ENCODE measurements at regions not wholly inside any gene's neighbourhood (a gene's known extent, or its start where the extent isn't known, plus 50 kb on each side); places are given as distances from the start of the nearest gene placed in this dataset.
"Not testable (repeated sequence)": the region's sequence is repeated elsewhere in the genome, so short reads cannot be mapped to it uniquely, and the experiment has no call there.

GRCh38 chr5:96483878-96484277 is 50.8 kb upstream of the PCSK1 start:
- intact Hi-C loops (cut with DNase I): no loop called here
- H3K4me3 ChIP-seq: no peak overlapping the region
- H3K36me3 ChIP-seq: no peaks in the 10 kb centered on the region
- WGBS, 2 donors: 53 to 62% methylated on average over 2 of the region's 2 CpGs
- H3K27ac ChIP-seq: no peak overlapping the region
- no peak for TF ChIP-seq POLR2AphosphoS5 (IDR thresholded peaks at IDR 0.05)
- TF ChIP-seq CTCF (IDR thresholded peaks at IDR 0.05): no peak
- TF ChIP-seq EP300 (IDR thresholded peaks at IDR 0.05): no peak
- no peak for TF ChIP-seq POLR2A (IDR thresholded peaks at IDR 0.05)
- H3K4me1 ChIP-seq: no peaks in the 10 kb centered on the region
- H3K27me3 ChIP-seq: no peaks in the 10 kb centered on the region
- DNase-seq: no peak
- H3K9me3 ChIP-seq: no peaks in the 10 kb centered on the region

GRCh38 chr5:96487859-96488258 is 54.8 kb upstream of the PCSK1 start:
- Histone ChIP-seq H3K36me3 (no peaks in the 10 kb centered on the region), H3K9me3 (no peaks in the 10 kb centered on the region), H3K4me1 (no peaks in the 10 kb centered on the region), H3K4me3 (no peak overlapping the region), H3K27ac (no peak overlapping the region), H3K27me3 (no peaks in the 10 kb centered on the region)
- 83 to 85% methylated on average over 1 of the region's 1 CpG for WGBS, 2 donors
- intact Hi-C loops (cut with DNase I): no loop called here
- DNase-seq: no peak
- TF ChIP-seq POLR2A (IDR thresholded peaks at IDR 0.05) (no peak), POLR2AphosphoS5 (IDR thresholded peaks at IDR 0.05) (no peak), CTCF (IDR thresholded peaks at IDR 0.05) (no peak), EP300 (IDR thresholded peaks at IDR 0.05) (no peak)

- H3K27ac ChIP-seq: no peak overlapping the region
- H3K36me3 ChIP-seq: no peaks in the 10 kb centered on the region
- DNase-seq: no peak
- no peak overlapping the region for H3K4me3 ChIP-seq
- intact Hi-C loops (cut with DNase I): no loop called here
- WGBS, 2 donors: 33 to 59% methylated on average over 2 of the region's 2 CpGs
- TF ChIP-seq POLR2A (IDR thresholded peaks at IDR 0.05) (no peak), EP300 (IDR thresholded peaks at IDR 0.05) (no peak), CTCF (IDR thresholded peaks at IDR 0.05) (no peak), POLR2AphosphoS5 (IDR thresholded peaks at IDR 0.05) (no peak)
- no peaks in the 10 kb centered on the region for H3K27me3 ChIP-seq
- H3K4me1 ChIP-seq: no peaks in the 10 kb centered on the region
- H3K9me3 ChIP-seq: no peaks in the 10 kb centered on the region
Measured at GRCh38 chr5:96489532-96489931, 56.5 kb upstream of the PCSK1 start.

GRCh38 chr5:96492459-96493047 is 59.5 kb upstream of the PCSK1 start:
- Histone ChIP-seq H3K9me3 (no peaks in the 10 kb centered on the region), H3K27me3 (no peaks in the 10 kb centered on the region), H3K4me3 (no peak overlapping the region), H3K4me1 (no peaks in the 10 kb centered on the region), H3K36me3 (no peaks in the 10 kb centered on the region), H3K27ac (no peak overlapping the region)
- no peak for DNase-seq
- no peak for TF ChIP-seq POLR2AphosphoS5 (IDR thresholded peaks at IDR 0.05)
- no peak for TF ChIP-seq CTCF (IDR thresholded peaks at IDR 0.05)
- TF ChIP-seq POLR2A (IDR thresholded peaks at IDR 0.05): no peak
- no peak for TF ChIP-seq EP300 (IDR thresholded peaks at IDR 0.05)
- intact Hi-C loops (cut with DNase I): no loop called here
- 51 to 77% methylated on average over 6 of the region's 6 CpGs for WGBS, 2 donors

- no peak overlapping the region for H3K4me3 ChIP-seq
- no peak overlapping the region for H3K27ac ChIP-seq
- DNase-seq: no peak
- no peaks in the 10 kb centered on the region for H3K4me1 ChIP-seq
- H3K27me3 ChIP-seq: no peaks in the 10 kb centered on the region
- no peaks in the 10 kb centered on the region for H3K9me3 ChIP-seq
- H3K36me3 ChIP-seq: no peaks in the 10 kb centered on the region
- TF ChIP-seq POLR2AphosphoS5 (IDR thresholded peaks at IDR 0.05) (no peak), CTCF (IDR thresholded peaks at IDR 0.05) (no peak)
- WGBS, 2 donors: 84 to 91% methylated on average over 3 of the region's 3 CpGs
- intact Hi-C loops (cut with DNase I): no loop called here
Measured at GRCh38 chr5:96493219-96493790, 60.3 kb upstream of the PCSK1 start.

- H3K27ac ChIP-seq; DNase-seq; H3K27me3 ChIP-seq; H3K4me3 ChIP-seq; intact Hi-C loops (cut with DNase I); H3K36me3 ChIP-seq; H3K4me1 ChIP-seq; H3K9me3 ChIP-seq: not testable (repeated sequence)
- 98% methylated on average over 1 of the region's 1 CpG for WGBS, 2 donors
Measured at GRCh38 chr5:96495412-96495811, 62.4 kb upstream of the PCSK1 start.

- H3K36me3 ChIP-seq; DNase-seq; H3K27me3 ChIP-seq; H3K4me1 ChIP-seq; H3K9me3 ChIP-seq; intact Hi-C loops (cut with DNase I); H3K27ac ChIP-seq; H3K4me3 ChIP-seq: not testable (repeated sequence)
- WGBS, 2 donors: 57 to 79% methylated on average over 1 of the region's 1 CpG
Measured at GRCh38 chr5:96497027-96497426, 64.0 kb upstream of the PCSK1 start.
